ENCODE measurements at regions not wholly inside any gene's neighbourhood (a gene's known extent, or its start where the extent isn't known, plus 50 kb on each side); places are given as distances from the start of the nearest gene placed in this dataset.

- no peak overlapping the region for H3K4me3 Mint-ChIP-seq
- H3K4me1 Mint-ChIP-seq (ENCODE audit: low read depth) = no peaks in the 10 kb centered on the region
- DNase-seq = no peak
- TF ChIP-seq CTCF (IDR thresholded peaks at IDR 0.05) = no peak
- peaks cover 26% of the 10 kb centered on the region for H3K9me3 Mint-ChIP-seq
- H3K27ac Mint-ChIP-seq = no peak overlapping the region
- no peaks in the 10 kb centered on the region for H3K36me3 Mint-ChIP-seq (ENCODE audit: low read depth)
- H3K27me3 Mint-ChIP-seq (ENCODE audit: insufficient read depth) = no peaks in the 10 kb centered on the region
These were observed 371.6 kb upstream of the EPHA7 start for GRCh38 chr6:93790981-93791380.

GRCh38 chr6:93789532-93789931, 370.2 kb upstream of the EPHA7 start:
- TF ChIP-seq CTCF (IDR thresholded peaks at IDR 0.05) = no peak
- H3K27me3 Mint-ChIP-seq (ENCODE audit: insufficient read depth) = no peaks in the 10 kb centered on the region
- no peak overlapping the region for H3K27ac Mint-ChIP-seq
- no peaks in the 10 kb centered on the region for H3K4me1 Mint-ChIP-seq (ENCODE audit: low read depth)
- DNase-seq = no peak
- no peak overlapping the region for H3K4me3 Mint-ChIP-seq
- peaks cover 27% of the 10 kb centered on the region for H3K9me3 Mint-ChIP-seq
- H3K36me3 Mint-ChIP-seq (ENCODE audit: low read depth) = no peaks in the 10 kb centered on the region

GRCh38 chr6:93787841-93788240, 368.5 kb upstream of the EPHA7 start:
- no peak overlapping the region for H3K27ac Mint-ChIP-seq

GRCh38 chr6:93786474-93787330, 367.3 kb upstream of the EPHA7 start:
- Mint-ChIP-seq H3K36me3 (ENCODE audit: low read depth) (no peaks in the 10 kb centered on the region), H3K27me3 (ENCODE audit: insufficient read depth) (no peaks in the 10 kb centered on the region), H3K4me3 (no peak overlapping the region), H3K4me1 (ENCODE audit: low read depth) (no peaks in the 10 kb centered on the region), H3K9me3 (peaks cover 16% of the 10 kb centered on the region), H3K27ac (no peak overlapping the region)
- no peak for TF ChIP-seq CTCF (IDR thresholded peaks at IDR 0.05)
- DNase-seq = no peak

More at GRCh38 chr6:93787841-93788240, 368.5 kb upstream of the EPHA7 start:
- TF ChIP-seq CTCF (IDR thresholded peaks at IDR 0.05) = no peak
- no peak for DNase-seq
- Mint-ChIP-seq H3K4me3 (no peak overlapping the region), H3K27me3 (ENCODE audit: insufficient read depth) (no peaks in the 10 kb centered on the region), H3K4me1 (ENCODE audit: low read depth) (no peaks in the 10 kb centered on the region), H3K36me3 (ENCODE audit: low read depth) (no peaks in the 10 kb centered on the region), H3K9me3 (peaks cover 21% of the 10 kb centered on the region)

- Mint-ChIP-seq H3K36me3 (ENCODE audit: low read depth) (no peaks in the 10 kb centered on the region), H3K27ac (no peak overlapping the region), H3K4me1 (ENCODE audit: low read depth) (no peaks in the 10 kb centered on the region), H3K9me3 (peaks cover 24% of the 10 kb centered on the region), H3K27me3 (ENCODE audit: insufficient read depth) (no peaks in the 10 kb centered on the region), H3K4me3 (no peak overlapping the region)
- DNase-seq = no peak
- TF ChIP-seq CTCF (IDR thresholded peaks at IDR 0.05) = no peak
These were observed 366.3 kb upstream of the EPHA7 start for GRCh38 chr6:93785694-93786030.
